GM19099 (cell line): ENCODE measurements at regions not wholly inside any gene's neighbourhood (a gene's known extent, or its start where the extent isn't known, plus 50 kb on each side); places are given as distances from the start of the nearest gene placed in this dataset.

Experiments
- POLR2A ChIP-seq: IDR thresholded peaks from 3 replicates; pipeline ENCODE4 v1.6.1; 2011; ENCODE audit warnings: low read depth; ENCODE audit not compliant: insufficient read length; ENCODE audit errors: extremely low read depth

DNA sequence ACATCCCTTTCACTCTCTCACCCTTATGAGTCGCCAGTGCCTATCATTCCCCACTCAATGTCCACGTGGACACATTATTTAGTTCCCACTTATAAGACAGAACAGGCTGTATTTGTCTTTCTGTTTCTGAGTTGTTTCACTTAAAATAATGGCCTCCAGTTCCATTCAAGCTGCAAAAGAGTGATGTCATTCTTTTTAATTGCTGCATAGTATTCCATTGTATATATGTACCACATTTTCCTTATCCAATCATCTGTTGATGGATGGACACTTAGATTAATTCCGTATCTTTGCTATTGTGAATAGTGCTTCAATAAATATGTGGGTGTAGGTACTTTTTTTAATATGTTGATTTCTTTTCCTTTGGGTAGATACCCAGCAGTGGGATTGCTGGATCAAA, 79.1 kb downstream of the ZNF365 start:
- TF ChIP-seq POLR2A = no peak

DNA sequence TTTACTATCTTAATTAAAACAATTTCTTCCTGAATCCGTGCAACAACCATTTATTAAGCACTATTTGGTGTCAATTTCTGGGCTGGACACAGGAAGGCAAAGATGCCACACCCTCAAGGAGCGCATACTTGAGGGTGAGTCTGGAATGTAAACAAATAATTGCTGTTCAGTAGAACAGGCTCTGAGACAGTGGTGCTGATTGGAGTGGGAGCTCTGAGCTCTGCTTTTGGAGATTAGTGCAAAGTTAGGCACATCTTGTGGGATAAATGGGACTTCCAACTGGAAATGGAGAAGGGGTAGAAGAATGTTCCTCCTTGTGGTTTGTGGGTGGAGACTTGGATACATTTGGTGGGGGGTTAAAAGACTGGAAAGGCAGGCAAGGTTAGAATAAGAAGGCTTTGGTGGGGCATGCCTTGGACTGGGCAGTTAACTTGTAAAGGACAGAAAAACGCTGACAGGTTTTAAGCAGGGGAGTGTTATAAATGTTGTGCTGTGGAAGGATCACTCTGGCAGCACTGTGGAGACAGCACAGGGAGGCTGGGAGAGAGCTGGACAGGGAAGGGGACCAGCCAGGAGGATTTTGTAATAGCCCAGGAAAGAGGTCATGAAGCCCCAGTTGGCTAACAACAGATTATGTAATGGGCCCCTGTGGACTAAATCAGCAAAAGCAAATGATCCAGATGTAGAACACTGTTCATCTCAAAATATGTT, 80.7 kb downstream of the ZNF365 start:
- no peak for TF ChIP-seq POLR2A

DNA sequence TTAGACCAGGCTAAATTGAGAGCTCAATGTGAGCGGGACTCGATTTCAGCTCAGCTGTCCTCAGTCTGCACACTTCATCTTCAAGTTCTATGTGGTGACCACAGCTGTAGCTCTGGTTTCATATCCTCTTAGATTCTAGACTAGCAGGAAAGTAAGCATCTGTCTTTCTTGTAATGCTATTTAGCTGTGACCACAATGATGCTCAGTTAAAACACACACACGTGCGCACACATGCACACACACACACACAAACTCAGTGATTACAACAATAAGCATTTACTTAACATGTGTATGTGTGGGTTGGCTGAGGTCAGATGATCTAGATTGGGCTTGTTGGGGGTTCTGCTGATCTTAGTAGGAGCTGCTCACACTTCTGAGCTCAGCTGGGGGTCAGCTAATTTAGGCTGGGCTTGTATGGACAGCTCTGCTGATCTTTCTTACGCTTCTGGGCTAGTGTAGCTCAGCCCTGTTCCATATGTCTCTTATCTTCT, 82.5 kb downstream of the ZNF365 start:
- TF ChIP-seq POLR2A = no peak

DNA sequence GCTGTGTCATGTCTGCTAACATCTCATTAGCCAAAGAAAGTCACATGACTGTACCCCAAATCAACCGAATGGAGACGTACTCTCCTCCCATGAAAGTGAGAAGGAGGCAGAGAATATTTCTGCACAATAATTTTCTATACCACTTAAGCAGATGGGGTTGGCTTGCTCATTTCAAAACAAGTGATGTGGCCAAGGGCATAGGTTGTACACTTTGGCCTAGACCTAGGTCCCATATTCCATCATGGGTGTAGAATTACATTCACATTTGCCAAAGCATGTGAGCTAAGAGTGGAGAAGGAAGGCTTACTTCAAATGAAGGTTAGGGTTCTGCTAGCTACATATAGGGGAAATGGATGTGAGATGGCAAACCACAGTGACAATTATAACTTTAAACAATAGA, 83.0 kb downstream of the ZNF365 start:
- TF ChIP-seq POLR2A = no peak

DNA sequence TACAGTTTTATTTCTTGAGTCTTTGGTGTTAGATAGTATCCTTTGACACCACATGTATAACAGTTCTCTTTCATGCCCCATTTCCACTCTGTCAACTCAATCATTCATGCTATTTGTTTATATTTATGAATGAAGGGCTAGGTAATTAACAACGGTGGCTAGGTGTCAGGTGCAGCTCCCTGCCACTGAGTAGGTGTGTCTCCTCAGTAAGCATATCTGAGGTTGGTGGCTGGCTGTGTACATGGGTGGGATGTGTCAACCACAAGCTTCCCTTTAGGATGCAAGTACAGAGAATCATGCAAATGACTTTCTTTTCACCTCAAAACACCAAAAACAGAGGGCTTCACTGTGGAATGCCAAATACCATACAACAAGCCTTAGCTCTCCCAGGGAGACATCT, 83.4 kb downstream of the ZNF365 start:
- TF ChIP-seq POLR2A = no peak

DNA sequence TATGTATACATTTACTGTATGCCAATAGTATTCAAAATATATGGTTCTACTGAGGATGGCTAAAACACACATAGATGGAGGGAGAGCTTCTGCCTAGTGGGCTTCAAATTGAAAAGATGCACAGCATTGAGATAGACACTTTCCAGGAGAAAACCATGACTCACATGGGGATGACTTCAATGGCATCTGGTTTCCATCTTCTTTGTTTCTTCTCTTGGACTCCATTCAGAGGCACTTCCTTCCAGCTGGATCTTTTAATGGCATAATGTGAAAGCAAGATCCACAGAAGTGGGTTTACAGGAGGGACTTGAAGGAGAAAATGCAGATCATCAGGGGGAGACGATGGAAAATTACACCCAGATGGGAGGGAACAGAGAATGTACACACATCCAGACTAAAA, 84.9 kb downstream of the ZNF365 start:
- no peak for TF ChIP-seq POLR2A

DNA sequence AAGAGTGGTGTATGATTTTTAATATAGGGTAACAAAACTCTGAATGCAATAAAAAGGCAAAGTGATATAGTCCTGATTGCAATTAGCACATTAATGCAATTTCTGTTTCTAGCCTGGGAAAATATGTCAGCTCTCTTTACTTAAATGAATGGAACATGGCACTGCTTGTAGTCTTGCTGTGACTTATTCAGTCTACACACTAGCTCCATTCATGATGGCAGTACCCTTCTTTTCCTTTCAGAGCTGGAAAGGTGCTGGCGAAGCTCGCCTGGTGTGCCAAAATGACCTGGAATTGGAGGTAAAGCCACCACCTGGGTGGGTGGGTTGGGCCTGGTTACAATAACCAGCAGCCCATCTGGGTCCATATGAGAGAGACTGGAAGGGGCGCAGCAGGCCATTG, 85.3 kb downstream of the ZNF365 start:
- TF ChIP-seq POLR2A = no peak

DNA sequence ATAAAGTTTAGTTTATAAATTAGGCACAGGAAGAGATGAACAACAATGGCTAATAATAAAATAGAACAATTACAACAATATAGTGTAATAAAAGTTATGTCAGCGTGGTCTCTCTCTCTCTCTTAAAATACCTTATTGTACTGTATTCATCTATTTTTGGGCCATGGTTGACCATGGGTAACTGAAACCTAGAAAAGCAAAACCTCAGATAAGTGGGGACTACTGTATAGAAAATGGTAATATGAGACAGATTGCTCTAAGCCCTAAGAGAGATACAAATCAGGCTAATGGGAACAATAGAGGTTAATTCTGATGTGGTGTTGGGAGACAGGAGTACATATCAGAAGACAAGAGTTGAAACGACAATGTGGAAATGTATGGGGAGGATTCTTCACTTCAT, 86.2 kb downstream of the ZNF365 start:
- no peak for TF ChIP-seq POLR2A

DNA sequence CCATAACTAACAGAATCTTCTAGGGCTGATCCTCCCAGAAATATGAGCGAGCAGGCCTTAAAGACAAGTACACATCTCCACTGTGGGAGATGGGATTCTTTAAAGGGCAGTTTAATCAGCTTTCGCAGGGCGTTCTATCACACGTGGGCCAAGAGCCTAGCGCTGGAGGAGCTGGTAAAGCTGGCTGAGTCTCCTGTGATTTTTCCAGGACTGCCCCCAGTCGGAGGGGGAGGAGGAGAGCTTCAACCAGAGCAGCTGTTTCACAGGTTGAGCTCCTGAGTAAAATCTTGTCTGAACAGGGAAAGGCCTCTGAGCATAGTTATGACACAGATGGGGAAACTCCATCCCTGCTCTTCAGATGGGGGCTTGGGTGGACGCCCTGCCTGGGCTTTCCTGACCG, 87.0 kb downstream of the ZNF365 start:
- no peak for TF ChIP-seq POLR2A

DNA sequence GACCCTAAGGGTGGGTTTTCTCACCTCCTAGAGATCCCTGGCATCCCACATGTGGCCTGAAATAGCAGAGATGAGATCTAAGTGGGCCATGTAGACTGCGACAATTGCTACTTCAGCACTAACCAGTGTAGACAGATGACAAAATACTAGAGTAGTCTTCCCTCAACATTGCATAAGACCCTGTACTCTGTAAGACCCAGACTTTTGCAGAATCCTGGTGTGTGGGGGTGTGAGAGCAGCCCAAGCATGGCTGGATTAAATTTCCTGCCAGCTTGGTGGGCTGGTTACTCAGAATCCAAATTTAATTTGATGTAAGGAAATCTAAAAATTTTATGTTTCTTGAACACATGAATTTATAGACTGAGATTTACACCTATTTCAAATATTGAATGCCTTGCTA, 88.3 kb downstream of the ZNF365 start:
- no peak for TF ChIP-seq POLR2A

DNA sequence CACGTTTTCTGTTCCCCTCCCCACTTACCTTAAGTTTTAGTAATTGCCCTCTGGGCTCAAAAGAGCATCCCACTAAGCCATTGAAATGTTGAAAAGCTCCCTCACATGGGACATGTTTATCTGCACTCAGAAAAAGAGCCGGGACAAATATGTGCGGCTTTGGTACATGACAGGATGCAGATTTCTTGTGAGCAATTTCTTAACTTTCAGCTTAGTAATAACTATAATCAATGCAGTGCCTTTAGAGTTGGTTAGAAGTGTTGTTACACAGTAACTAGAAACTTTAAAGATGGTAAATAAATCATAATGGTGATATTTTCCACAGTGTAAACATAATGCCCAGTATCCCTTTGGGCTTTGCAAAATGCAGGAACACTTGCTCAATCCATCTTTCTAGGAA, 89.2 kb downstream of the ZNF365 start:
- no peak for TF ChIP-seq POLR2A

DNA sequence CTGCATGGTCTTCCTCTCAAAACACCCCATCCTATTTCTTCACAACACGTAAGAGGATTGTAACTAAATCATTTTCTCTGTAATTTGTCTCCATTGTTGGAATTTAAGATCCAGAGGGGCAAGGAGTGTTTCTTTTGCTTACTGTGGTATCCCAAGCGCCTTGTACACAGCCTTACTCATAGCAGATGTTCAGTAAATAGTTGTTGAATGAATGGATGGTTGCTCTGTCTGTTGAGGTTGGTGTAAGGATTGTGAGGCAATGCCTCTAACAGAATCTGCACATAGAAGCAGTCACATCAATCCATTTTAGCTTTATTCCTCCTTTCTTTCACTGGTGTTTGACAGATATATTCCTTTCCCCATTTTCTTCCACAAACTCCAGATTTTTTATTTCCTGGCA, 90.1 kb downstream of the ZNF365 start:
- no peak for TF ChIP-seq POLR2A

DNA sequence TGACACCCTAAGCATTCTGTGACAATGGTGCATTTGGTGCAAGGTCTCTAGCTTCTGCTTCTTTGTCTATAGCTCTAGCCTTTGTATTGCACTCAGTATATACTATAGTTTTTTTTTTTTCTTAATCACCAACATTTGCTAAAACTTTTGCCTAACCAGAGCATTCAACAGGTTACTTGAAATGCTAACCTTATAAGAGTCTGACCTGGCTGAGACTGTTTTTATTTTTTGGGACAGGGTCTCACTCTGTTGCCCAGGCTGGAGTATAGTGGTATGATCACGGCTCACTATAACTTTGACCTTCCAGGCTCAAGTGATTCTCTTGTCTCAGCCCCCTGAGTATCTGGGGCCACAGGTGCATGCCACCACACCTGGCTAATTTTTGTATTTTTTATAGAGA, 92.4 kb downstream of the ZNF365 start:
- no peak for TF ChIP-seq POLR2A

DNA sequence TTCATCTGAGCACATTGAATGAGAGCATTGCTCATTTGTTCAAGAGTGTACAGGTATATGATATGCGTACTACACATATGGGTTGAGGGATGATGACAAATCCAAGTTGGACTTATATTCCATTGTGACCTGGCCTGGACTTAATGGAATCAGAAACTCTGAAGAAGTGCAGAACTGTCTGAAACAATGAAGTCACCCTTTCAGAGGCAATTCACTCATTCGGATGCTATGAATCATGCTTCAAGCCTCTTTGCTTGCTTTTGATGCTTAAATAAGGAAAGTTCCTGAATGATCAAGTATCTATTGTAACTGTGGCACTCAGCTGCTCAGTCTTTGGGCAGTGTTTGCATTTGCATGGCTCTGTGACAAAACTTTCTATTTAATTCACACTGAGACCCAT, 93.4 kb downstream of the ZNF365 start:
- TF ChIP-seq POLR2A = no peak

DNA sequence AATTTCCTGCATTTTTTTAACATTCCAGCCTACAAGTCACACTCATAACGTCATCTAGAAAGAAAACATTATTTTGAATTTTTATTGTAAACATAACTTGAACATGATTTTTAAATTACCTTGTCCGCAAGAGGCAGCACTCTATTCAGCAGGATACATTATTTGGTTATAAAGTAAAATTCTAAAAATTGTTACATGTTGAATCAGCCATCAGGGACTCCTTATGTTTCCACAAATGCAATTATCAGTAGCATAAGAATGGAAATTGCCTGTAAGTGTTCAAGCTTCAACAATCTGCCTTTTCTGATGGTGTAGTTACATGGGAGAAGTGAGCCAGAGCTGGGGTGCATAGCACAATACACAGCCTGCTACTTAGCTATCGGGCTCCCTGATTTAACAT, 97.5 kb downstream of the ZNF365 start:
- TF ChIP-seq POLR2A = no peak

DNA sequence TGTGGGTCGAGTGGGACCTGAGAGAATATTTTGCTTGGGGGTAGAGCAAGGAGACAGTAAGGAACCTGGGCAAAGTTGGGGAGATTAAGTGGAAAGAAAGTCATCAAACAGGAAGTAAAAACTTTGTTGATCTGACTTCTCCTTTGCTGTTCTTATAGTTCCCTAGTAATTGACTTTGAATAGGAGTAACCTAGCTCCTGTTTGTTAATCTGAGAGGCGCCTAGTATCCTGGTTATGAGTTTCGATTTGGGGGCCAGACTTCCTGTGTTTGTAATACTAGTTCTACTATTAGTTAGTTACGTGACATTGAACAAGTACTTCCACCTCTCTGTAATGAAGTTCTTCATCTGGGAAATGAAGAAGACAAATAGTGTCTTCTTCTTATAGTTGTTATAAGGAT, 99.1 kb downstream of the ZNF365 start:
- no peak for TF ChIP-seq POLR2A

DNA sequence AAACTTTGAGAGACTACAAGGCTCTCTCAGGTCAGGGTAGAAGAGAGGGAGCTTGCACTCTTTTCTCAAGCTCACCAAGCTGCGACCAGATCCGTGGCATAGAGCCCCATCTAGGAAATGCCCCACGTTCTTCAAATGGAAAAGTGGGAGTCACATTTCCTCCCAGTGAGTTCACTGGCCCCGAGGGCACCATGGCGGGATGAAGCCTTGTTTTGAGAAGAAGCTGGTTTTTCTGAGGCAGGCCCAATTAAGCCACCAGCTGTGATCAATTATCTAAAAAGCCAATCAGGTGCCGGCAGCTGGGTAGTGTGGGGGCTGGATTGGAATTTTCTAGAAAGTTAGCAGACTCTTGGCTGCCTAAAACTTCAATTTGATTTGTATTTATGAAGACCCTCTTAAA, 101.4 kb downstream of the ZNF365 start:
- TF ChIP-seq POLR2A = no peak
